Activated CD4-positive, alpha-beta T cell treated with anti-CD3 and anti-CD28 coated beads for 1 hour (primary cell): ENCODE measurements at regions not wholly inside any gene's neighbourhood (a gene's known extent, or its start where the extent isn't known, plus 50 kb on each side); places are given as distances from the start of the nearest gene placed in this dataset.
A peak's percentile ranks its signal among the peaks of the same experiment; 100 is the strongest.

ENCODE experiments used
- DNase-seq: peaks from one replicate; pipeline ENCODE4 v3.0.0-alpha.2; 2020

DNA sequence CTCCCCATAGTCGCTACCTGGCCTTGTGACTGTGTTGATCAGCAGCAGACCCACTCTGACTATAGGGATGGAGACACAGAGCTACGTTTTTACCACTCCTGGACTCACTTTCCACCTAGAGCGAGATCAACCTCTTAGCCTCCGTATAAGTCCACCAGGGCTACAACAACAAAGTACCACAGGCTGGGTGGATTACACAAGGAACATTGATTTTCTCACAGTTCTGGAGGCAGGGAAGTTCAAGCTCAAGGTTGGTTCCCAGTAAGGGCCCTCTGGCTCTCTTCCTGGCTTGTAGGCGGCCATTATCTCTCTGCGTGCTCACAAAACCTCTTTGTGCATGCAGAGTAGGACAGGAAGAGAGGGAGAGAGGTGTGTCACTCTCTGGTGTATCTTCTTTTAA lies 330.4 kb upstream of the PROK2 start:
- DNase-seq: no peak

DNA sequence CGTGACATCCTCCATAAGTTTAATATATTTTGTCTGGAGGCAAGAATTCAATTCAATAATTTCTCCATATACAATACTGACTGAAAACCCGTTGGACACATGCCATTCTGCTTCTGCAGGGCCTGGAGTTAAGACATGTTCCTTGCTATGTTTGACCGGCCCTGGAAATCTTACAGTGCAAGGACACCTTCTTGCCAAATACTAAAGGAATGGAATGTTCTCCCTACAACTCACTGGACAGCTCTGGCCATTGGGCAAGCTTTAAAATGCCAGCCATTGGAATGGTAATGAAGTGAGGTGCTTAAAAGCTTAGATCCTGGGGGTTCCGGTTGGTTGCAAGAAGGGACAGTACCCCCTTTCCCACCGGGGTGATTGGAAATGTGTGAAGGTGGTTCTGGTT lies 329.8 kb upstream of the PROK2 start:
- DNase-seq: no peak

DNA sequence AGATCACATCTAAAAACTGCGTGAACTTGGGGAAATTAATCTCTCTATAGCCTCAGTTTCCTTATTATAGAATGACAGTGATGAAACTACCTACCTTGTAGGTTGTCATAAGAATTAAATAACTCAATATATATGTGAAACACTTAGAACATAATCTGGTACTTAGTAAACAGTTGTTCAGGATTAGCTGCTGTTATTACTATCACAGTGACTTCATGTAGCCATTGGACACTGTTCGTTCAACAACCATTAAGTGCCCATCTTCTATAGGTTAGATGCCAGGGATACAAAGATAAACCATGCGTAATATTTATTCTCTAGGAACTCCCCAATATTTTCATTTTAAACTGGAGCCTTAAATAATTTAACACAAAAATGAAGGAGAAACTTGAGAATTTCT lies 329.0 kb upstream of the PROK2 start:
- DNase-seq: no peak

DNA sequence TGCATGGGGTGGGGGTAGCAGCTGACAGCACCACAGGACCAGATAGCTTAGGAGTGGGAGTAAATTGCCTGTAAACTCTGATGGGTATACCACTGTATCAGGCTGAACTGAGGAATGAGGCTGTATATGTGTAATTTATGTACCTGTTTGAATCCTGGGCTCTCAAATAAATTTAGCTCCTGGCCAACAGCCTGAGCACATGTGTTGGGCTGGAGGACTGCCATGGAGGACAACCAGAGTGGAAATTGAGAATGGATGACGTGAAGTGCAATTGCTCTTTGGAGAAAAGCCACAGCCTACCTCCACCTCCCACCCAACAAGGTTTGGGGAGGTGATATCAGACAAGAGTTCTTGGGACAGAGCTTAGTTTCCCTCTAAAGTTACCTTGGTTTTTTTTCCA lies 328.6 kb upstream of the PROK2 start:
- no peak for DNase-seq

DNA sequence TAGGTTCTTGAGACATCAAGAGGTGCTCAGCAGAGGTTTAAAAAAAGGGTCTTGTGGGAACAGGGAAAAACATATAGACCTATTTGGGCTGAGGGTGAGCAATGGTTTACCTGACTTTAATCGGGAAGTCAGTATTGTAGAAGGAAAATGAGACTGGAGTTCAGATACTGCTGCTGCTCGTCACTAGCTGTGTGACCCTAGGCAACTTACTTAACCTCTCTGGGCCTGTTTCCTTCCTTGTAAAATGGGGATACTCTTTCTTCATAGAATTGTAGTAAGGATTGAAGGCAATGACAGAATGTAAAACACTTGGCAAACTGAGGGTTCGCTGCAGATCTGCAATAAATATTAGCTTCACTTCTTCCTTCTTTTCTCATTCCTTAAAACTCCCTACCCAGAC lies 327.5 kb upstream of the PROK2 start:
- no peak for DNase-seq

DNA sequence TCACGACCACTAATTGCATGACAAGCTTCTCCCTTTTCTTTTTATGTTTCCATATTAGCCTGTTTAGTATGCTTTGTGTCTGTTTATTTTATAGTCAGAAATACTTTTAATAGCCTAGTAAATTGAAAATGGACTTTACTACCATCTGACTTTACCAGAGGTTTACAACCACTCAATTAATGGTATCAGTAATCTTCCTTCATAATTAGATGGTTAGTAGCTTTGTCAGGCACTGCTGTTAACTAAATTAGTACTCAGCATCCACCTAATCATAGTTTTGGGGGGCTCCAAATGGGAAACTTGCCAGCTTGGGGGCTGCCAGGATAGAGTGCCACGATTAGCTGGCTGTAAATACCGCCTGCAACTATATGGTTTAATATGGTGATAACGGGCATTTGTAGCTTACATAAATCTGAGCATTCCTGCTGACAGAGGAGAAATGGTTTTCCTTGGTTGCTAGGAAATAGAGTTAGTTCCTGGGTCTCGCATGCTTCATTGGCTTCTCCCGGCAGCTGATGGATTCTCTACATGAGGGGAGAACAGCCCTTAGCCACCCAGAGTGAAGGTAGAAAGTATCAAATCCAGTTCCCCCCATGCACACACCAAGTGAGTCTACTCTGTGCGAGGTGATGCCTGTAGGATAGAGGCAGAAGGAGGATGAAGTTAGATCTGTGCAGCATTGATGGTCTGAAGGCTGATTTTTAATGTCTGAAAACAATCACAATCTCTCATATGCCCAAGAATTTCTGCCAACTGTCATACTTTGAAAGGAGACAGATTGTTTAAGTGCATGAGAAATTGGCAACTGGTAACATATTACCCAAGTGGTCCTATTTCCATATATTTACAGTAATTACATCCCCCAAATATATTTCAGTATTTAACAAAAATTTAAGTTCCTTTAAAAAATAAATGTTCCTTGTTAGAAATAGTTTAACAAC lies 326.6 kb upstream of the PROK2 start:
- DNase-seq: no peak

DNA sequence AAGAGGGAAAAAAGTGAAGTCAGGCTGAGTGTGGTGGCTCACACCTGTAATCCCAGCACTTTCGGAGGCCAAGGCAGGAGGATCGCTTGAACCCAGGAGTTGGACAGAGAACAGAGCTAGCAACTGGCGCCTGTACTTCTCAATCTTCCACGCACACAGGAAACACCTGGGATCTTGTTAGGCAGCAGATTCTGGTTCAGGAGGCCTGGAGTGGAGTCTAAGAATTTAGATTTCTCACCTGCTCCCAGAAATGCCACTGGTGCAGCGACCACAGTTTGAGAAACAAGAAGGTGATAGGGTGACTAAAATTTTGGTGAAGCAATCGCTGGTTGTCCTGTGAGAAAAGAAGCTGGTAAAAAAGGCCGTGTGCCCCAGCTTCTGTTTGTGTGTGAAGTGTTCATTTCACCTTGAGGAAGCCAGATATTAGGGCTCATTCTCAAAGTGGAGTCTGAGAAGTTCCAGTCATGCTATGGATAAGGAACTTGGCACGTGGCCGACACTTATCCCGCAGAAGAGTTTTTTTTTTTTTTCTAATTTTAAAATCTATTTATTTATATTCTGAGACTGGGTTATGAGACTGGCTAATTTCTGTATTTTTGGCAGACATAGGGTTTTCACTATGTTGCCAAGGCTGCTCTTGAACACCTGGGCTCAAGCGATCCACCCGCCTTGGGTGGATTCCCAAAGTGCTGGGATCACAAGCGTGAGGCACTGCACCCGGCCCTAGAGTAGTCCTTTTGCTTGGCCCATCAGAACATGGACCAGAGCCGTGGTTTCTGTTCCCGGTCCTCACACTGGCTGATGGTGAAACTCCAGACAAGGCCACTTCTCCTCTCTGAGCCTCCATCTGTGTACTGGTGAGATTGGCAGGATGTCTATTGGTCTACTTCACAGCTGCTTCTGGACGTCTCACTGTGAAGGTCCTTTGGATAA lies 324.6 kb upstream of the PROK2 start:
- no peak for DNase-seq

DNA sequence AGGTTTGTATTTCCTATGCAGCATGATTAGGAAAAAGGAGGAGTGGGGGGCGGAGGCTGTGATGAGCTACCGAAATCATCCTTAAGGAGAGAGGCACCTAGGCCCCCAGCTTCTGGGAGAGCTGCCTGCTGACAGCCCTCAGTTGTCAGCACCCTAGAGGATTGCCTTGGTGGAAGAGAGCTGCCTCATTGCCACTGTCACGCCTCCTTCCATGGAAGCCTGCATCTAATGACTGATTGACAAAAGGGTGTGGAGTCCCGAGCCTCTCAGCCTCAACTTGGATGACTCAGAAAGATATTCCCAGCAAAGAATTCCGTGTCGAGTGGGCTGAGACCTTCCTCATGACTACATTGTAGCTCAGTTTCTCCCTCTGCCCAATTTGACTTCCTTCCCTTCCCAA lies 320.4 kb upstream of the PROK2 start:
- DNase-seq: no peak

DNA sequence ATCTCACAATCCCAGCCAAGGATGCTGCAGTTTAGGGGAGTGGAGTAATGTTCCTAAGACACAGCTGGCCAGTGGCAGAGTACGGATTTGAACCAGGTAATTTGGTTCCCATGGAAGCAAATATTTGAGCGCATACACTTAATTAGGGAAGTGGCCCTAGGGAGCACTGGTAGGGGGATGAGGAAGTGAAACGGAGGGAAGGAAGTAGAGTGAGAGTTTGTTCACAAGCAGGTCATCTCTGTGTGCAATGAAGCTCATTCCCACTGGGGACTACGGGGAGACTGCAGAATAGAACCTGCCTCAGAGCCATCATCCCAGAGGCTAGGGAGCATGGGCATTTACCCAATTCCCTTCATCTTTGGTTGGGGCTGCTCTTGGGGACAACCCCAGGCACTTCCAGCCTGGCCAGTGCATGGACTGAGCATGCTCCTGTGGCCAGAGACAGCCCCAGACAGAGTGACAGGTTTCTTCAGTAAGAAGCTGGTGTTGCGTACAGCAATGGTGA lies 317.2 kb upstream of the PROK2 start:
- no peak for DNase-seq

DNA sequence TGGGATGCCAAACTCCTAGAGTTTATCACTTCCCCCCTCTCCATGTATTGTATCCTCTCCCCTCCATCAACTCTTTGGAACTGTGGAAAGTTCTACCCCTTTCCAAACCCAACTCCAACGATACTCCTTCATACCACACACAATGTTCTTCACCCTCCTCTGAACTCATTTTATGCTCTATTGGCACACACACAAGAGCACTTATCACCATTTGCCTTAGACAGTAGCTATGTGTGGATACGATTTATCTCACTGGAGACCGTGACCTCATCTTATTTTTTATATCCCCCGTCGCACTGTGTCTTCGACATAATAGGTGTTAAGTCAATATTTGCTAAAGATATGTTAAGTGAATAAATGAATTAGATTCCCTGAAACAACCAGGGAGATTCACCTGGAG lies 316.5 kb upstream of the PROK2 start:
- DNase-seq: no peak

DNA sequence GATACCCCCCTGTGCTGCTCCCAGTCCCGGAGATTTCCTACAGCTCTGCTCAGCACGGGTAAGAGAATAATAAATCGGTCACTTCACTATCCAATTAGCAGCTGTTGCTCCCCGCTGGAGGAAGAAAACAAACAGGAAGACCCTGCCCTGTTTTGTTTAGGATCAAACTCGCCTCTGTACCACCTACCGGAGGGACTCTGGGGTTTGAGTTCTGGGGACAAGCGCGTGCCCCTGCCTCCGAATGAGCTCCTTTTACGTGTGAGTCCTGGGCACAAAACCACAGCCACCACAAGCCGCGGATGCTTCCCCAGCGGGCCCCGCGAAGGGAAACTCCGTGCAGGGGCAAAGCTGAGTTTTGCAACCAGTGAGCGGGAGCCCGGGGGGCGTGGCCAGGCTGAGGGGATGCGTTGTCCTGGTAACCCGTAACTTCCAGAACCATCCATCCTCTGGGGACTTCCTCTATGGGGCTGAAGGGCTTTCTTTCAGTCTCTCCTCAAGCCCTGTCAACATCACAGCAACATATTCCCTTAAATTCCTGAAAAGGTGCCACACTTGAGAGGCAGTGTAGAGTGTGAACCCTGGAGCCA lies 315.7 kb upstream of the PROK2 start:
- DNase-seq: peak; percentile 73

DNA sequence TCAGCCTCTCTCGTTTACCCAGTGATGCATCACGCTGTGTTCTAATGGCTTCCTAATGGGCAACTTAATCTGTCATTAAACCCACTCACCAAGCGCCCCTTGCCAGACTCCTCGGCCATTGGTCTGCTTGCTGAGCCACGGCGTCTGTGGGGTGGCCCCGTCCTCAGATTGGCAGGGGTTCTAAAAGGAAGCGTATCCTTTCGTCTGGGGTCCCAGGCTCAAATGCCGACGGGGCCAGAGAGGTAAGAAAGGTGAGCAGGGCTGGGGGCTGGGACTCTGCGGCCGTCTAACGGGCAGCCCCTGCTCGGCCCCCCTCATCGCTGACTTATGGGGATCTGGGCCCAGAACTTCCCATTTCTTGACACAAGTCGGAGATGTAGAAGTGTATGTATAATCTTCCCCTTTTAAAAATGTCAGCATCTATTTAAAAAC lies 315.1 kb upstream of the PROK2 start:
- no peak for DNase-seq

DNA sequence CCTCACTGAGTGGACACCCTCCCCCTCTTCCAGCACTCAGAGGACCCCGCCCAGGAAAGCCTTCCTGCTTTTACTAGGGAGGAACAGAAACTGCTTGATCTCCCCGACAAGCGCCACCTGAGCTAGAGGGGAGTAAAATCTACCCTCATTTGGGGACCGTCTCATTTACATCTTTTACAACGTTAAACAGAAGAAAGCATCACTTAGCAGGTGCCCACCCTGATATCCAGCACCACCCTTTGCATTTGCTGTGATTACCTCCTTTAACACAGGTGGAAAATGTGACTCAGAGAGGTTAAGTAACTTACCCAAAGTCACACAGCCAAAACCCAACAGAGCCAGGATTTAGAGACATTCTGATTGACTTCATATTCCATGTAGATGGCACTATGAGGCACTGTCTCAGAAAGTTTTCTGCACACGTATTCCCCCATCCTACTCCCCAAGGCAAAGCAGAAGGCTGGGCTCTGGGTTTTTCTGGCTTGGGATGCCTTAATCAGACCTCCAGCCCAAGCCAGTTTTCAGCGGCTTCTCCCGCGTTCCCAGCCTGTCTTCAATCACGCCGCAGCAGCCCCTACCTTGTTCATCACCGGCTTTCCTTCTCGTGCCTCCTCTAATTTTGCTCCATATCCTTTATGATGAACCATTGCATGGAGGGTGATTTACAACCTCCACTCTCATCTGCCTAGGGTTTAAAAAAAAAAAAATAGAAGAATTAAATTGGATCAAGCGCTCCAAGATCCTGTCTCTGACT lies 314.6 kb upstream of the PROK2 start:
- no peak for DNase-seq

DNA sequence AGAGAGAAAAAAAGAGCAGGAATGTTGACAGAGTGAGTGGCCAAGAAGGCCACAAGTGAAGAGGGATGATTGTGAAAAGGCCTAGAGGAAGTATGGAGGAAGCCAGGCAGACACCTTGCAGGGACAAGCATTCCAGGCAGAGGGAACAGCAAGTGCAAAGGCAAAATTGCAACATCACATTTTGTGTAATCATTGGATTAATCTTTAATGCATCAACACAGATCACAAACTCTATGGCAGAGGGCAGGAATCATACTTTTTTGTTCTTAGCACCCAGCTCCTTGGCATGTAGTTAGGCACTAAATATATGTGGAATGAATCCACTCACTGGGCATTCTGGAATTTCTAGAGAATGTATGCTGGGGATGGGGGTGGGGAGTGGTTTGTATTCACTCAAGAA lies 312.1 kb upstream of the PROK2 start:
- DNase-seq: no peak

DNA sequence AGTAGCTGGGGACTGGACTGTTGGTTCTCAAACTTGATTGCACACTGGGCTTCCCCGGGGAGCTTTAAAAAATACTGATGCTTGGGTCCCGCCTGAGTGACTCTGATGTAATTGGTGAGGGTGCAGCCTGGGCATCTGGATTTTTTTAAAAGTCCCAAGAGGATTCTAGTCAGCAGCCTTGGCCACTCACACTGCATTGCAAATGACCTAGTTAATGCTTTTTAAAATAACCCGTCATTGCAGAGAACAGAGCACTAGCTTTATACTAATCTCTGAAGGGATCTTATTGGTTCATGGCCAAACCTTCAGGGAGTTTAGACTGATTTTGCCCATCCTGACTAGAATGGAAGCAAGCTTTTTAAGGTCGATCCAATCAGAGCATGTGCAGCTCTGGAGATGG lies 310.6 kb upstream of the PROK2 start:
- no peak for DNase-seq

DNA sequence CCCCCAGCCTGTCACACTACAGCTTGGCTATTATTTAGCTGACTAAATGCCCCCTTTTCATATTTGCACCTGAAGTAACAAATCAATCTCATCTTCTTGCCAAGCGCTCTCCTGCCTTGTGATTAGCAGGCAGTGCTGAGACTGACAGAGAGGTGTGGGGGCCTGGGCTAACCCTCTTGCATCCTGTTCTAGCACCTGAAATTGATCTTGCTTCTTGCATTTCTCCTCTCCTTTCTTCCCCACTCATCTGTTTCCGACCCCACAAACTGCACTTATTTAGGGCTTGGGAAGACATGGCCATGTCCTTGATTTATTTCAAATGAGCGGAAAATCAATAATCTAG lies 309.0 kb upstream of the PROK2 start:
- no peak for DNase-seq

DNA sequence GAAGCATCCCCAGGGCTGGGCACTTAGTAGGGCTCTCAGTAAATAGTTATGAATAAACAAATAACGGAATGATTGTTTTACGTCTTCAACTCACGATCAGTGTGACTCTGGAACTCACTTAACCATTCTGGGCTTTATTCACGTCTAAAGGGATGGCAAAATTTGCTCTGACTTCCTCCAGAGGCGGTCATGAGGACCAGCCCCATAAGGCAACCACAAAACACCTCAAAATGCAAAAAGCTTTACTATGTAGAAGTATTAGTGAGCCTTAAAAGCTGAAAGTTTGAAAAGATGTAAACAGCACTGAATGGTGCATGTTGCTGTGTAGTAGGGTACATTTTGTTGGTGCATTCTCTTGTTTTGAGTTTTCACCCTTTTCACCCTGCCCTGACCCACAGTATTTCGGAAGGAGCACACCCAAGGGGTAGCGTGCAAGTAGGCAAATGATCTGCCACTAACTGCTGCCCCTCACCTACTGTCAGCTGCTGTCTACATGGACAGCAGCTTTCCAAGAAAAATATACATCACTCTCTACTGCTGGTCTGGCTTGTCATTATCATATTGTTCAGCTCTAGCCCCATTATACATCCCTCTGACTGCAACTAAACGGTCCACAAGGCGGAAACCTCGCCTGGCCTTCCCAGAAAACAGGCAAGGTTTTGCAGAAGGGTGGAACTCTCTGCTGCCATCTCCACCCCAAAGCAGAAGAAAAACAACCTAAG lies 308.5 kb upstream of the PROK2 start:
- DNase-seq: no peak

DNA sequence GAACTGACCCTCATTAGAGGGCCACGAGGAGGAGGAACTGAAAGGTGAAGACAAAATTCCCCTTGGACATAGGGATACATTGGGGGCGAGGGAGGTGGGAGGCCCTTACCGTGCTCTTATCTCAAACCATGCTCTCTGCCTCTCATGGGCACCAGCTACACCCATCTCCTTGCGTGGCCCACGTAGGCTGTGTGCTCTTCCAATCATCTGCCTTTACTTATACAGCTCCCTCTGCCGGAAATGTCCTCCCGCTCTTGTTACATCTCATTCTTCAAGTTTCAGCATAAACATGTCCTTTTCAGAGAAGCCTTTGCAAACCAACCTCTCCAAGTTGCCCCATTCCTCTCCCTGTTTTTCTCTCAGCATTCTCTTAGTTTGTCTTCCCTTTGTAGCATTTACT lies 307.8 kb upstream of the PROK2 start:
- DNase-seq: no peak

DNA sequence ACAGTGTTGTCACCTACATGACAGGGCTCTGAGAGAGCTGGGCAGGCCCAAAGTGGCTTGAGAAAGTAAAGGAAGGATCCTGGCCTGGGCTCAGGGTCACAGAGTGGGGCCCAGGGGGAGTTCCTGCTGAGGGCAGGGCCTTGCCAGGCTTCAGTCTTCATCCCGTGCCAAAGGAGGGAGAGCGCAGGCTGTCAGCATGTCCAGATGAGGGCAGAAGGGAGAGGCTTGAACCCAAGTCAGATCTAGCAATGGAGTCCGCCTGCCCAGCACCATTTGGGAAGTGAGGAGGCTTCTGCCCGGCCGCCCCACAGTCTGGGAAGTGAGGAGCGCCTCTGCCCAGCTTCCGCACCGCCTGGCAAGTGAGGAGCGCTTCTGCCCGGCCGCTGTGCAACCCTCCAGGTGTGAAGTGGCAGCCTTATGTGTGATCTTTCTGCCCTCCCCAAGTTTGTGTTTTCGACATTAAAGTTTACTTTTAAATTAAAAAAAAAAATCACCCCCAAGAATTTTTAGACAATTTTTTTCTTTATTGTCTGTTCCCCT lies 303.6 kb upstream of the PROK2 start:
- DNase-seq: no peak

DNA sequence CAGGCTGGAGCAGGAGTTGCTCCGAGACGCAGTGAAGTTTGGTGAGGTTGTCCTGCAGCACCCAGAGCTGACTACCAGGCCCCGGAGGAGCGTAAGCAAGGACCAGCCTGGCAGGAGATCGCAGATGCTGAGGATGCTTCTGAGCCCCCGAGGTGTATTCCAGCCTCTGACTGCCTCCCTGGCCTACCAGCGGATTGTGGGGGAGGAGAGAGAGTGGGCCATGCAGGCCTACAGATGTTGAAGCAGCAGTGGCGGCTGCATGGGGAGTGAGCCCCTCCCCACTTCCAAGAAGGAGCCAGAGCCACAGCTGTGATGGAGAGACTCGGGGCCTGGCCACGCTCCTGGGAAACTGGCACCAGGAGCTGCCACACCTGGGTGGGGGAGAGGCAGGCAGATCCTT lies 302.5 kb upstream of the PROK2 start:
- DNase-seq: no peak

DNA sequence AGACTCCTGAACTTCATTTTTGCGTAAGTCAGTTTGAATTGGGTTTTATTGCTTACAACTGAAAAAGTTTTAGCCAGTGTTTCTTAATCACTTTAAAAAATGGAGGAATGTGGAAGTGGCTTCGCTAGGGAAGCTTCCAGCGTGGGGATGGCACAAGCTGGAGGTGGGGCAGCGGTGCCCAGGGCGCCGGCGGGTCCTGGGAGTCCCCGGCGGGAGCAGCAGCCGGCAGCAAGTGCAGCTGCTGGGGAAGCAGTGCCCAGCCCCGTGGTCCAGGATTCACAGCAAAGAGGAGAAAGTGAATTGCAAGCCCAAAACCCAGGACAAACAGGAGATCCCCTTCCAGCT lies 301.8 kb upstream of the PROK2 start:
- DNase-seq: no peak
